ENCODE measurements at regions not wholly inside any gene's neighbourhood (a gene's known extent, or its start where the extent isn't known, plus 50 kb on each side); places are given as distances from the start of the nearest gene placed in this dataset.
A peak's percentile ranks its signal among the peaks of the same experiment; 100 is the strongest.
"Not testable (repeated sequence)": the region's sequence is repeated elsewhere in the genome, so short reads cannot be mapped to it uniquely, and the experiment has no call there.

GRCh38 chr1:208349694-208350330, 105.6 kb upstream of the PLXNA2 start:
- no peak for DNase-seq

- DNase-seq: no peak
Measured at GRCh38 chr1:208350815-208351214, 106.6 kb upstream of the PLXNA2 start.

DNA sequence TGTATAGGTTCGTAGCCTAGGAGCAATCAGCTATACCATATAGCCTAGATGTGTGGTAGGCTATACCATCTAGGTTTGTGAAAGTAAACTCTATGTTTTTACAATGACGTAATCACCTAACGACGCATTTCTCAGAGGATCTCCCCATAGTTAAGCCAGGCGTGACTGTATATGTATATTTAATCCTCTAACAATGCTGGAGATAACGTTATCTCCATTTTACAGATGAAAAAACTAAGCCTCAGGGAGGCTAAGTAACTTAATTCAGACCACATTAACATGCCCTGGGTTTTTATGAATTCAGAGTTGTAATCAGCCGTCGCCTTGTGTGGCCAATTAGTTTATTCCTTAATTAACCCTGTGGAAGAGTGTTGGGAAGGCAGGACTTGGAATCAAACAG, 107.7 kb upstream of the PLXNA2 start:
- DNase-seq: no peak

DNA sequence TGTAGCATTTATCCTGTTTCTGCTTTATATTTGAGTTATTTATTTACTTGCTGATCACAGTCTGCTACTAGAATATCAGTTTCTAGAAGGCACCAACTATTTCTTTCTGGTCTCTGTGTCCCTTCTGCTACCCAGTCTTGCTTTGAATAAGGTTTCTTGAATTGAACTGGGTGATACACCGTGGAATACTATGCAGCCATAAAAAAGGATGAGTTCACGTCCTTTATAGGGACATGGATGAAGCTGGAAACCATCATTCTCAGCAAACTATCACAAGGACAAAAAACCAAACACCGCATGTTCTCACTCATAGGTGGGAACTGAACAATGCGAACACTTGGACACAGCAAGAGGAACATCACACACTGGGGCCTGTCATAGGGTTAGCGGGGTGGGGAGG, 109.6 kb upstream of the PLXNA2 start:
- DNase-seq: not testable (repeated sequence)

DNA sequence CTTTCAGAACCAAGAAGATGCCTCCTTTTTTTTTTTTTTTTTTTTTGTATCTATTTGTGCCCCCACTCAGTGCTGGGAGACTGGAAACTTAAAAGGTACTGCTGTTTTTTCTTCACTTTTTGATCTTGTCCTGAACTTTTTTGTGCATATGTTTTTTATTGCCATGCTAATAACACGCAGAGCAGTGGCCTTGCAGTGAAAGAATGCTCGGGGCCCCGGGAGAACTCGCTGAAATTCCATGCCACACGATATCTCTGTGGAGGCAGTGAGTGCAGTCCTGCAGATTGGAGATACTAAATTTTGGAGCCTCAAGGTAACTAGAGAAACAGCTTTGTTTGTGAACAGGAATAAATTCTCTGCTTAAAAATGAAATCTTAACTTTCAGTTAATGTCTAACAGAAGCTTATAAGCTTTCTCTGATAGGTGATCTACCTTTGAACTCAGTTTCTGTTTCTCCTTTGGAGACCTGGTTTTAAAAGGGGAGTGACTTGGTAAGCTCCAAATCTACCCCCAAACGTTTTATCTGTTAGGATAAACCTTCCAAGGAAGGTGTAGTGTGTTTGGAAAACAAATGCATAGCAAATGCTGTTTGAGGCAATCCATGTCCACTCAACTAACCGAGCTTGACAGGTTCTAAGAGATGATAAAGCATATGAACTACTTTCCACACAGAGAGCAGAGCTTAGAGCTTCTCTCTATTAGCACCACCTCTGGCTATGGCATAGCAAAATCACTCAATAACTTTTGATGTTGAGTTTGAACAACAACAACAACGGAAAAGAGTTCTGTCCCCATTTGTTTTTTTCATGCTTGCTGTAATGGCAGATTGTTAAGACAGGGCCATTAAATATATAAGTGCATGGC, 113.7 kb upstream of the PLXNA2 start:
- no peak for DNase-seq

DNA sequence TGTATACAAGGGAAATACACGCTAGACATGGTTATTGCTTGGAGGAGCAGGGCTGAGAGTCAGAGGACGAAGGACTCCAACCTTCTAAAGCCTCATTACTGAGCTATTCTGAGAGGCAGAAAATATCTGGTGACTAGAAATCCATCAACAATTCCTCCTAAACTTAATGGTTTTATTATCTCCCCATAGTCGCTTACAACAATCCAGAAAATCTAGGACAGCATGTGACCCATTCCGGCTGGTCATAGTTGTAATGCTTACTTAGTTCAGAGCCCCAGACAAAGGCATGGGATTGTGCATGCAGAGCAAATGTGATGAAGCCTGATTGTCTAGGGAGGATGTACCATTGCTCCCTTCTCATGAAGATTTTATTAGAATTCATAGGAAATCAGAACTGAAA, 114.5 kb upstream of the PLXNA2 start:
- no peak for DNase-seq

GRCh38 chr1:208362011-208362410, 117.8 kb upstream of the PLXNA2 start:
- DNase-seq: no peak

DNA sequence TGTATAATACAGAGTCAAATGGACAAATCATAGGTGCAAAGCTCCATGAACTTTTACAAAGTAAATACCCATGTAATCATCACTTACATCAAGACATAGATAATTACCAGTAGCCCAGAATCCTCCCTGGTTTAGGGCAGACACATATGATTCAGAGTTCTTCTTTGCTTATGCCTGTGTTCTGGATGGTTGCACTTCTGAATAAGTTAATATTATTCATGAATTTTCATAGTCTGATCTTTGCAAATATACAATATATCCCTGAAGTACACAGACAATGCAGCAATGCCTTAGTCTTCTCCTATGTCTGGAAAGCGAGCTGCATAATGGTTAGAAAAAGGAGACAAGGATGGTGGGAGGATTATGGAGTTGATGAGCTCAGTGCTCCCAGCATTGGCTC, 122.4 kb upstream of the PLXNA2 start:
- DNase-seq: no peak

GRCh38 chr1:208369045-208369444, 124.9 kb upstream of the PLXNA2 start:
- DNase-seq: peak in 1 of 3 donors; percentile 9

DNA sequence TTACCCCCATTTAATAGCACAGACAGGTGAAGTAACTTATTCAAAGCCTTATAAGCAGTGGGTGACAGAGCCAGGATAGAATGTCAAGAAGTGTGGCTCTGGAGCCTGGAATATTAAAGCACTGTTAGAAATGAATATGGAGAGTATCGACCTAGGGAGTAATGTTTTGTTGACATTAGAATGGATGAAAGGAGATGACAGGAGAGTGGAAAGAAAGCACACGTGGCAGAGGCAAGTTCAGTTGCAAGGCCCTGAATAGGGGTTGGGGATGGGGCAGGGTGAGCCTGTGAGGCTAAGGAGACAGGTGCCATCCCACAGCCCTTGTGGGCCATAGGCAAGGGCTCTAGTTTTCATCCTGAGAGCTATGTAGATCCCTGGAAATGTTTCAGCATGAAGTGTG, 125.5 kb upstream of the PLXNA2 start:
- no peak for DNase-seq

GRCh38 chr1:208374391-208374941, 130.3 kb upstream of the PLXNA2 start:
- DNase-seq: no peak

DNA sequence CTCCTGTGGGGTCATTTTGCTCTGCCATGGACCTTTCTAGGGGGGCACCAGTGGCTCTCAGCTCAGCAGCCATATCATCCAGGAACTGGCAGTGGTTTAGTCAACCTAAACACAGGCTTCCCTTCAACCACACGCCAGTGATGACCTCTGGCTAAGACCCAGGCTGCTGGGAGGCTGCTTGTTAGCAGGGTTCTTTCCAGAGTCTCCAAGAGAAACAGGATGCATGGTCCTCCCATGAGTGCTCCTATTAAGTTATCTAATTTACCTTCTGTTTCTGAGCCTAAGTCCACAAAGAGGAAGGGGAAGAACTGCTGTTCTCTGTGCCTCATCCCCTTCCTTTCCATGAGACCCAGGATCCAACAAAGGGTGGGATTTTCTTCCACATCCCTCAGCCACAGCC, 137.3 kb upstream of the PLXNA2 start:
- no peak for DNase-seq

DNA sequence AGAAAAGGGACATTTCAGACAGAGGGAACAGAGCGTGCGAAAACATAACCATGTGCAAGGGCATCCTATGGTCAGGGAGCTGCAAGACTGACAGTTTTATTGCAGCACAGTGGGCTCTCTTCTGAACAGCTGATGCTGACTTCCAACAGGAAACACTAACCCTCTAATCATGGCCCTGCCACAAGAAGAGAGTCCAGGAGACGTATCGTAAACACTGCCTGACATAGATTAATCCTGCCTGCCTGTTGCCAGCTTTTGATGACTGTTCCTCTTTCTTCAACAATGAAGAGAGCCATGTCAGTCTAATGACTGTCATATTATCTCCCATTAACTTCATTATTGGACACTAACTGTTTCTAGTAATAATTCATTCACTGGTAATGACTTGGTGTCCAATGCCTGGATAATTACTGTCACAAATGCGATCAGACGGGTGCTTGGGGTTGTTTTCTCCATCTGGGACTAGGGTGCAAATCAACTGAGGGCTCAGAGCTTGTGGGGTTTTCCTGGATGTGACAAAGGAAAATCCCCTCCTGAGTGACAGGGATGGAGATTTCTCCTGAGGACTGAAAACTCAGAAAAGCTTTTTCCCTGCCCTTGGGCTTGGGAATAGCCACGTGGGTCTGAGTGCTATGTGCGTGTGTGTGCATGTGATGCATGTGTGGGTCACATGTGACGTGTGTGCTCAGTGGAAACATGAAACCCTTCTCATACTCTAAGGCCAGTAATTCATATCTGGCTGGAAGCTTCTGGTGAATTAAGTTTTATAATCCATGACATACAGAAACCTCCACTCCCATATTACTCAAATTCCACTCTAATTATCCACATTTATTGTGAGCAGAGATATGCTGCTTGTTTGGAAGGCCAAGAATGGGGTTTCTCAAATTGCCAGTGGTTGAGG, 144.0 kb upstream of the PLXNA2 start:
- peak in 1 of 3 donors; percentile 3 for DNase-seq

GRCh38 chr1:208393416-208393815, 149.2 kb upstream of the PLXNA2 start:
- DNase-seq: no peak

GRCh38 chr1:208393826-208394225, 149.6 kb upstream of the PLXNA2 start:
- DNase-seq: peak; percentile 20 to 51 (median 34)

DNA sequence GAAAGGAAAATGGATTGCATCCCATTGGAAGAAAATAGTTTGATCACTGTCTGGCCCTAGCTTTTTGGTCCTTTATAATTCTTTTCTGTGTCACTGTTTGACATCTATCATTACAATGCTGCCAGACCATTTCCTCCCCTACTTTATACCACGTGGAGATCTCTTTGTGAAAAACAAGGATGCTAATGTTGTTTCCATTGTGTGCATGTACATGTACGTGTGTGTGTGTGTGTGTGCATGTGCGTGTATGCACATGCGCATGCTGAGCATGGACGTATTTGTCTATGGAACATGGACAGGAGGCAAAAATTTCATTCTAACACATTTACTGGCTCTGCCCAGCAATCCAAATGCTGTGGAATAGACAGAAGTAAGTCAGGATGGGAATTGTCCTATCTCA, 153.1 kb upstream of the PLXNA2 start:
- no peak for DNase-seq

GRCh38 chr1:208405014-208405413, 160.8 kb upstream of the PLXNA2 start:
- no peak for DNase-seq

DNA sequence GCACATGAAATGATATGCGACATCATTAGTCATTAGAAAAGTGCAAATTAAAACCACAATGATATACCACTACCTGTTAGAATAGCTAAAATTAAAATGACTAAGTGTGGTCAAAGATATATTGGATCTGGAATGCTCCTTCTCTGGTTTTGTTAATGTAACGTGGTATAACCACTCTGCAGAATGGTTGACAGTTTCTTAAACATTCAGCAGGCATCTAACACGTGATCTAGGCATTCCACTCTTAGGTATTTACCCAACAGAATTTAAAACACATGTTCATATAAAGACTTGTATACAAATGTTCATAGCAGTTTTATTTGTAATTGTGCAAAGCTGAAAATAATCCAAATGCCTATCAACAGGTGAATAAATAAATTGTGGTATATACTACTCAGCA, 165.0 kb upstream of the PLXNA2 start:
- no peak for DNase-seq

GRCh38 chr1:208410409-208410808, 166.2 kb upstream of the PLXNA2 start:
- DNase-seq: no peak

DNA sequence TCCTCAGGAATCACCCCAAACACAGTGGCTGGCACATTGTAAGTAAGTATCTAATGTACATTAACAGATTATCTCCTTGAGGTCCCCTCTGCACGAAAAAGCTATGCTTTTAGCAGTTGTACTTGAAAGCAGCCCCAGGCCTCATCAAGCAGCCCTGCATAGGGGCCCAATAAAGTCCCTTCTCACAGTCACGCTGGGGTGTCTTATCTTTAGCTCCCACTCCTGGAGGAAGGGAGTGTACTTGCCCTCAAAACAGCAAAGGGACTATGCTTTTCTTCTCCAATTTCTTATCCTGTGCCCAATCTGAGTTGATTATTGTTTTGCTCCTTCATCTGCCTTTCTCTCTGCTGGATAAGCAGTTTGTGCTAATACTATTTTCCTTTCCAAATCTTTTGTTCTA, 168.8 kb upstream of the PLXNA2 start:
- no peak for DNase-seq

GRCh38 chr1:208418667-208419066, 174.5 kb upstream of the PLXNA2 start:
- no peak for DNase-seq

GRCh38 chr1:208419746-208420420, 175.7 kb upstream of the PLXNA2 start:
- DNase-seq: no peak

DNA sequence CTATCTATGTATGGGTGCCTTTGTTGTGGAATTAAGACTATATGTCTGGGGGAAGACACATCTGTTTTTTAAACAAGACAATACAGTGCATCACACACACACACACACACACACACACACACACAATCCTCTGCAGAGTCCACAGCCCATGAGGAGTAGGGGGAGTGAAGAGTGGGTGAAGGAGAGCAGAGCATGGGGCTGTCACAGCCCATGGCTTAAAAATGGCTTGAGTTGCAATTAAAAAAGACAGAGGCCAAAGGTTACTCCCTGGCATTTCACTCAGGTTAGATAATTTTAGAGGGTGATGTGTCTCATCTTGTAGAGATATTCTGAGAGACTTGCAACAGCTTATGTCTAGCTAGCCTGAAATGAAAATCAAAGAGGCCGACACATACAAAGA, 176.5 kb upstream of the PLXNA2 start:
- no peak for DNase-seq
